GM12865 (cell line): ENCODE measurements at regions not wholly inside any gene's neighbourhood (a gene's known extent, or its start where the extent isn't known, plus 50 kb on each side); places are given as distances from the start of the nearest gene placed in this dataset.

Experiments
- DNase-seq: peaks from one replicate; pipeline ENCODE4 v3.0.0; 2010; ENCODE audit warnings: low read depth
- H3K4me3 ChIP-seq: 2 replicates; pipeline ENCODE4 v1.5.1; 2011; ENCODE audit warnings: mild to moderate bottlenecking, low read depth, low read length, control low read depth
- TF ChIP-seq, protein P1 (sequence below): IDR thresholded peaks from 2 replicates; pipeline ENCODE4 v1.5.1; 2011; ENCODE audit warnings: low read length, control low read depth, low read depth, inconsistent platforms; ENCODE audit not compliant: insufficient read depth; ENCODE audit errors: missing control alignments

DNA sequence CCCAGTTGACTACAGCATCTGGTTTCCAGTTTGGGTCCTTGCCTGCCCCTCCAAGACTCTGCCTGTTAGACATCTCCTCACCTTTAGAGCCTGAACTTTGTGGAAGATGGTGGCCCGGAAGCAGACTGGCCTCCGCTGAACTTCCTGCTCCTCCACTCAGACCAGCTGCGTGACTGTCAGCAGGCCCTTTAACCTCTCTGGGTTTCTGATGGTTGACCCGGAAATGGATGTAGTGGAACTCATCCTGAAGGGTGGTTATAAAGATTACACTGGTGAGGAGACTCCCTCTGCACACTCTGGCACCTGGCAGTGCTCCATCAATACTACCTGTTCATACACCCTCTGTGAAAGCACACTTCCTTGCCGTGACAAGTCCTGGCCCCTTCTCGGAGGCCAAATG lies 151.9 kb upstream of the TLE3 start:
- TF ChIP-seq, protein P1, sequence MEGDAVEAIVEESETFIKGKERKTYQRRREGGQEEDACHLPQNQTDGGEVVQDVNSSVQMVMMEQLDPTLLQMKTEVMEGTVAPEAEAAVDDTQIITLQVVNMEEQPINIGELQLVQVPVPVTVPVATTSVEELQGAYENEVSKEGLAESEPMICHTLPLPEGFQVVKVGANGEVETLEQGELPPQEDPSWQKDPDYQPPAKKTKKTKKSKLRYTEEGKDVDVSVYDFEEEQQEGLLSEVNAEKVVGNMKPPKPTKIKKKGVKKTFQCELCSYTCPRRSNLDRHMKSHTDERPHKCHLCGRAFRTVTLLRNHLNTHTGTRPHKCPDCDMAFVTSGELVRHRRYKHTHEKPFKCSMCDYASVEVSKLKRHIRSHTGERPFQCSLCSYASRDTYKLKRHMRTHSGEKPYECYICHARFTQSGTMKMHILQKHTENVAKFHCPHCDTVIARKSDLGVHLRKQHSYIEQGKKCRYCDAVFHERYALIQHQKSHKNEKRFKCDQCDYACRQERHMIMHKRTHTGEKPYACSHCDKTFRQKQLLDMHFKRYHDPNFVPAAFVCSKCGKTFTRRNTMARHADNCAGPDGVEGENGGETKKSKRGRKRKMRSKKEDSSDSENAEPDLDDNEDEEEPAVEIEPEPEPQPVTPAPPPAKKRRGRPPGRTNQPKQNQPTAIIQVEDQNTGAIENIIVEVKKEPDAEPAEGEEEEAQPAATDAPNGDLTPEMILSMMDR, result no peak
- no peak for DNase-seq
- no peak overlapping the region for H3K4me3 ChIP-seq

DNA sequence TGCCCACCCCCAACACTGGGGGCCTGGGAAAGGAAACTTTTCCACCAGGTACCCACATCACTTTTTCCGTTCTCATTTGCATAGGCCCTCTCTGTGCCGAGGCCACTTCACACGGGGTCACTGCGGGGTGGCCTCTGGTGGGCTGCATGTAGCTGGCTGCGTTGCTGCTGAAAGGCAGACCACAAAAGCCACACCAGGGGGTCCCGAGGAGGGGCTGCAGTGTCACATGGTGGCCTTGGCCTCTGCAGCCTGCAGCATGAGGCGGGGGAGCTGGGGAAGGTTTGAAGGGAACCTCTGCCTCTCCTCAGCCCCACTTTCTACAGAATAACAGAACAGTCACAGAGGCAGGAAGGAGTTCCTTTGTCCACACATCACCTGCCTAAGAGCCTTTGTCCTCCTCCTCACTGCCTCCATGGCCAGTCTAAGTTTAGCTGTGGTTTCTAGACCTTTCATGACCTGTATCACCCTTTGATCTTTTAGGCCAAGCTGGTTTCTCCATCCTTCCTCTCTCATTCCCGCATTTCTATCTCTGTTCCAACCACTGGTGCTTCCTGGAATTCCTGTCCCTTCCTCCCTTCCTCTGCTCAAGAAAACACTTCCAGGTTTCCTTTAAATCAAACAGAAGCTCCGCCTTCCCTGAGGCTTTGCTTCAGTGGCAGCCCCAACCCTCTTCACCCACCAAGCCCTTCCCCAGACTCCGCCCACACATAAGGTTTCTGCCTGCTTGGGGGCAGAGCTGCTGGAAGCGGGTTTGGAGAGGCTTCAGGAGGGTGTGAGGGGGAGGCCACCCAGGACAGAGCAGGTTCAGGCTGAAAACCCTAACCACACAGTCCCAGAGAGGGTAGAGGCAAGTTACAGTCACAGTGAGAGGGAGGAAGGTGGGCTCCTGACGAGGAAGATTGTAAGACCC lies 150.7 kb upstream of the TLE3 start:
- TF ChIP-seq, protein P1, result no peak
- H3K4me3 ChIP-seq, result no peak overlapping the region
- DNase-seq, result no peak

DNA sequence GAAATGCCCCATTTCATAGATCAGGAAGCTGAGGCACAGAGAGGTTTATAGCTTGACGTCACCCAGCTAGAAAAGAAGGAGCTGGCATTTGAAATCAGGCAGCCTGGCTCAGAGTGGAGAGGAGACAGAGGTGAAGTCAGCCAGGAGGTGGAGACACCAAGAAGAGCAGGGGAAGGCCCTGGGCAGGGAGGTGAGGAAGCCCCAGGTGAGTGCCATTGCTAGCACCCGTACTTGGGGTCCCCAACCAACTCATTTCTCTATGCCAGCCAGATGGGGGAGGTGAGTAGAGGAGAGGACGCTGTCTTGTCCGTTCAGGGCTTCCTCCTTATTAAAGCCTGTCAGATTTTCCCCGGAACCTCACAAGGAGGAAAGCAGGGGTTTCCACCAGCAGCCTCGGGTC lies 149.6 kb upstream of the TLE3 start:
- TF ChIP-seq, protein P1, result no peak
- no peak overlapping the region for H3K4me3 ChIP-seq
- DNase-seq, result no peak

DNA sequence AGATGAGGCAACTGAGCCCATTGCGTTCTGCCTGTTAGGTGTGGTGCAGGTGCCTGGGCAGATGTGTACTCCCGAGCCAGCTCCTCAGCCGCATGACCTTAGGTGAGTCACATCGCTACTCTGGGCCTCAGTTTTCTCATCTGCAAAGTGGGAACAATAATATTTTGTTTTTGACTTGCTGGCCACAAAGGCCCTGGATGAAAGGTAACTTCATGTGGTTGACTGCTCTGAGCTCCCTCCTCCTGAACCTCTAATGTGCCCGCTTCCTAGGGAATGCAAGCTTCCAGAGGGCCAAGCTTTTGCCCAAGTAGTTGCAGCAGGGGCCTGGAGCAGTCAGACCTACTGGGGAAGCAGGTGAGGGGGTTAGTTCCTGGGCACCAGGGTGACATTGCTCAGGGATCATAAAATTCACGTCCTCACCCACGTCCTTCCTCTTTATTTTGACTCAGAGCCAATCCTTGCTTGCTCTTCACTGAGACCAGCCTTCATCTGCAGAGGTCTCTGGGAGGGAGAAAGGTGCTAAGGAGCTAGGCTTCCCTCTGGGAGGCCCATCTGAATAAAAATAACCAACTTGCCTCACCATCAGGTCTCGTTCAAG lies 149.0 kb upstream of the TLE3 start:
- no peak for DNase-seq
- H3K4me3 ChIP-seq, result no peak overlapping the region
- TF ChIP-seq, protein P1, result no peak

DNA sequence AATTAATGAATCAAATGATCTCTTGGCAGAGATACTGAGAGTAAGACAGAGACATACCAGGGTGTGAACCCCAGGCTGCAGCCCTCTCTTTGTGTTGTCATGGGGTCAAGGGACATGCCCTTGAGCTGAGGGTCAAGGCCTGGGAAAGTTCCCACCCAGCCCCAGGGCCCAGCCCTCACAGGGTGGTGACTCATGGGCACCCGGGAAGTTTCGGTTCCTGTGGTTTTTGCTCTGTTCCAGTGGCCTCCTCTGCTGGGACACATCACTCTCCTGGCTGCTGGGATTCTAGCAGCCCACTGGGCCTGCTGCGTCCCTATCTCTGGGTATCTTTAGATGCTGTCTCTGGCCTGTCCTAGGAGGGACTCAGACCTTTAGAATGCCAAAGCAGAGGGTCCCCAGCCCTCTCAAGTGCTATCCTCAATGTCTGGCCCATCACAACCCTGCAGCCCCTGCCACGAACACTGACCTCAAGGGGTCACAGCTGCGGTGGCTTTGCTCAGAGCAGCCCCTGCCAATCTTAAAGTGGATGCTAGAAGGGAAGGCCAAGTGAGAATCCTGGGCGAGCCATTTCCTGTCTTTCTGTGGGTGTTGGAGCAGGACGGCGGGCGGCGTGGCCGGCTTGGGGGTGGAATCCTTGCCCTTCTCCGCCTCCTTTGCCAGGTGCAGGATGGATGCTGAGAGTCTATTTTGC lies 148.4 kb upstream of the TLE3 start:
- TF ChIP-seq, protein P1, result no peak
- no peak overlapping the region for H3K4me3 ChIP-seq
- DNase-seq, result peak; percentile 70

DNA sequence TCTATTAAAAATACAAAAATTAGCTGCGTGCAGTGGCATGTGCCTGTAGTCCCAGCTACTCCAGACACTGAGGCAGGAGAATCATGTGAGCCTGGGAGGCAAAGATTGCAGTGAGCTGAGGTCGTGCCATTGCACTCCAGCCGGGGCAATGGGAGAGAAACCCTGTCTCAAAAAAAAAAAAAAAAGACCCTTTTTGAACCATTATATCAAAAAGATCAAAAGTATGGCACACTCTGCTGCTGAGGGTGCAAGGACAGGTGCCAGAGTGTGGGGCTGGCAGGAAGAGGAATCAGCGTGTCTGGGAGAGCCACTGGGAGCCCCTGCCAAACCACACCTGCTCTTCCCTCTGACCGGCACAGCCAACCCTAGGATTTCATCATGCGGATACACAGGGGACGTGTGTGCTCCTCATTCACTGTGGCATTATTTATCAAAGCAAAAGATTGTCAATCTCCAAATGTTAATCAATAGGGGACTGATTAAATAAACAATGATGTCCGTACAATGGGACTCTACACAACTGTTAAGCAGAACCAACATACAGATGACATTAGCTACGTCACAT lies 147.3 kb upstream of the TLE3 start:
- TF ChIP-seq, protein P1, result no peak
- DNase-seq, result no peak
- H3K4me3 ChIP-seq, result no peak overlapping the region
